ENCODE measurements at regions not wholly inside any gene's neighbourhood (a gene's known extent, or its start where the extent isn't known, plus 50 kb on each side); places are given as distances from the start of the nearest gene placed in this dataset.
A peak's percentile ranks its signal among the peaks of the same experiment; 100 is the strongest.

DNA sequence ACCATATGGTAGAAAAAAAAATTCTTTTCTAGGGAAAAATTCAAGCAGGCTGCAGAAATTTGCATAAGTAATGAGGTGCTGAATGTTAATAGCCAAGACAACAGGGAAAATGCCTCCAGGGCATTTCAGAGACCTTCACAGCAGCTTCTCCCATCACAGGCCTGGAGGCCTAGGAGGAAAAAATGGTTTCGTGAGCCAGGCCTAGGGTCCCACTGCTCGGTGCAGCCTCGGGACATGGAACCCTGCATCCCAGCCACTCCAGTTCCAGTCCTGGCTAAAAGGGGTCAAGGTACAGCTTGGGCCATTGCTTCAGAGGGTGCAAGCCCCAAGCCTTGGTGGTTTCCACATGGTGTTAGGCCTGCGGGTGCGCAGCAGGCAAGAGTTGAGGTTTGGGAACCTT lies 436.0 kb upstream of the SMC2 start:
- no peak for DNase-seq

DNA sequence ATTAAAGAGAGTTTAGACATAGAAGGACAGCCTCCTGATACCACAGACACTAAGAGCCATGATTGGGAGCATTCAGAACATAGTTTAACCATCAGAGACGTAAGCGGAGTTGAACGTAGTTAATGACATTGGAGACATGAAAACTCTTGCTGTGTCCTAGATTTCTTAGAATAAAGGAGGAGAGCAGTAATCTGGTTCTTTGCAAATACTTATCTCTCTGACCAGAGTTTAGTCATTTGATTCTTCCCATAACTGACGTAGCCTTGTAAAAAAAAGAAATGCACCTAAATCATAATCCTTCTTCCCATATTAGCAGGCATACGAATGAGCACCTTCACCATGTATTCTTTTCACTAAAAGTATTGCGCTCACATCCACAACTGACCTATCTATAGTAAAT lies 433.3 kb upstream of the SMC2 start:
- no peak for DNase-seq

DNA sequence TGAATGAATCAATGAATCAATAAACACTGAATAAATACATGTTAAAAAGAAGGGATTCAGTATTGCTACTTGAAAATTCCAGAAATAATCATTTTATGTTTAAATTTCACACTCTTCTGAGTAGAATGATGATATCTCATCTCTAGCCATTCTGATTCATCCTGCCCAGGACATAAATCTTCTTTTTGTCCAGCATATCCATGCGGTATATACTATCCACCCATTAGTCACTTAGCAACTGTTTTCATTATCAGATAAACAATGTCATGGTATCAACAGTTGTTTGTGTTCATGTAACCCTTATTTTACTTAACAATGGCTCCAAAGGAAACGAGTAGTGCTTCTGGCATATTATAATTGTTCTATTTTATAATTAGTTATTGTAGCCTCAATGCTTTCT lies 432.4 kb upstream of the SMC2 start:
- no peak for DNase-seq

DNA sequence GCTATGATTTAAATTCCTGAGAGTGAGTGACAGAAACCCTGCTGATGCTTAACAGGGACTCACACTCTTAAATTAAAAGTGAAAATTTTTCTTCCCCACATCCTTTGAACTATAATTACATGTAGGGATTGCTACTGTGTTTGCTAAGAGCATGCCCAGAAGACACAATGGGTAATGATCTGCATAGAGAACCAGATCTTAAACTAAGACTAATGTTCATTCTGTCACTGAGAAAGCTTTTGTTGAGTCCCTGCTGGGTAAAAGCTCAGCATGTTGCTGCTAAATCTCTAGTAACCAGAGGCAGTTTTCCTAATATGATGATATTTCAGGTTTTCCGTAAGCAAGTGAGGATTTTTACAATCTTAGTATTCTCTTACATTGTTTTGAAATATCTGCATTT lies 424.8 kb upstream of the SMC2 start:
- no peak for DNase-seq

DNA sequence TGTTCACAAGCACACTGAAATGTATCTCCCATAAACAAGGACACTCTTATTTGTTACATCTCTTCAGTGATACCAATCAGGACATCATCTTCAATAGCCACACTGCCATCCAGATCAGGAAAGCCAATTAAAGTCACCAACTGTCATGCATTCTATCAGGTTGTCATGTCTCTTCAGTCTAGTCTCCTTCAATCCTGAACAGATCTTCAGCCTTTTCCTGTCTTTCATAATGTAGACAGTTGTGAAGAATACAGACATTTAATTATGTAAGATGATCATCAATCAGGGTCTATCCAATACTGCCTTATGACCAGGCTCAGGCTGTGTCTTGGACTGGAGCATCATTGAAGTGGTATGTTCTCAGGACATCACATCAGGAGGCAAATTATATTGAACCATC lies 419.8 kb upstream of the SMC2 start:
- DNase-seq = no peak

DNA sequence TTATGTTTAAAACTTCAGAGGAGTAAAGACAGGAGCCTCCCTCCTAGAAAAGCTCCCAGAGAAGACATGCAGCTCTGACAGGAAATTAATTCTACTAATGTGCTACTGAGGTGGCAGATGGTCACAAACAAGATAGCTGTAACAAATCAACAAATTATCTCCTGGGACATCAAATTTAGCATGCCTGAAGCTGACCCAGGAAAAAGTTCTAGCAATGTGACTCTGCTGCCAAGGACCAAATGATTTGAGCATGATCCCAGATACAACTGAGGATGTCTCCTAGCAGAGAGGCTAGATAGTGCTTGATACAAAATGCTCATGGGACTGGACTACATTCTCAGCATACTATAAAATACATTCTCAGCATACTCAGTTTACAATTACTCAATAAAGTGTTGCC lies 413.5 kb upstream of the SMC2 start:
- no peak for DNase-seq

DNA sequence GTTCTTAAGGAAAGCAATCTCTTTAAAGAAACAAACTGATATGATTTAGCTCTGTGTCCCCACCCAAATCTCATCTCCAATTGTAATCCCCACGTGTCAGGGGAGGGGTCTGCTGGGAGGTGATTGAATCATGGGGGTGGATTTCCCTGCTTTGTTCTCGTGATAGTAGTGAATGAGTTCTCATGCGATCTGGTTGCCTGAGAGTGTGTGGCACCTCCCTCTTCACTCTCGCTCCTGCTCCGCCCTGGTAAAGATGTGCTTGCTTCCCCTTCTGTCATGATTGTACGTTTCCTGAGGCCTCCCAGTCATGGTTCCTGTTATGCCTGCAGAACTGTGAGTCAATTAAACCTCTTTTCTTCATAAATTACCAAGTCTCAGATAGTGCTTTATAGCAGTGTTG lies 412.7 kb upstream of the SMC2 start:
- DNase-seq = no peak

DNA sequence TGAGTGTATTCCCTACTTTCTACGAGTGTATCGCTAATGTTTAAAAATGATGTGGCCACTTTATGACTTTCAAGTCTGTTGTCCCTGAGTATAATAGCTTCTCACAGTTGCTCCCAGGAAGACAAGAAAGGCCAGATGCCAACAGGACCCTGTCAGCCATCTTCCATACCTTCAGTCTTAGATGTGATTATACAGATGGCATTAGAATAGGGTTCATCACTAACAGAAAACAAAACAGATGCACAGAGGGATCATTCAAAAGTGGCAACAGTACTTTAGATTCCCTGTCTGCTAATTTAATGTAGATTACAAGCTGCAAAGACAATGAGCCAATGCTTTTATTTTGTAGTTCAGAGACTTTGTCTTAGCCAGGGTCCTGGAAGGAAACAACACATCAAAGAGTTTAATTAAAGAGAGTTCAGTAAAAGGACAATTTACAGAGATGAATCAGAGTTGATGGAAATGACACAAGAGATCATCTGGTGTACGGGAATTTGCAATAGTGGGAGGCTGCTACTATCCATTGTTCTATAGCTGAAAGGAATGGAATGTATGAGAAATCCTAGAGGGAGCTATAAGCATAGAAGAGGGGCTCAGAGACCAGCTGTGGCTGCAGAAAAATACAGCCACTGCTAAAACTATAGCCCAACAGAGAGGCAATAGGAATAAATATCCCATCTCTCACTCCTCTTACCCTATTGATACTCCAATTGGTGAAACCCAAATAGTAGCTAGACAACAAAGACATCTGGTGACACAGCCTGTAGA lies 393.7 kb upstream of the SMC2 start:
- DNase-seq = no peak

DNA sequence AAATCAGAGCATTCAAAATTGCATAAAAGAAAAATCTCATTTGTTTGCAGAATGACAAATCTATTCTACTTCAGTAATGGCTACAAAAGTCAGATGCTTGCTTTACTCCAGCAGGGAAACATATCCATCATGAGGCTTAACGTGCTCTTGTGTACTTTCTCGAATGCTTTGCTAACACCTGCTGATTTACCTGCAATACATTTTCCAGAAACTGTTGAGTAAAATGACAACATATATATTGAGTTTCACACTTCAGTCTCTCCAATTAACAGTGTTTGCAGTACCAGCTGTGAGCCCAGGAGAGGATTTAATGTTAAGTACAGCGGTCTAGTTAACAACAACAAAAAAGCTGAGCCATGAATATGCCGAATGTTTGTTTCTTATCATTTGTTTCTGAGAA lies 391.5 kb upstream of the SMC2 start:
- no peak for DNase-seq

DNA sequence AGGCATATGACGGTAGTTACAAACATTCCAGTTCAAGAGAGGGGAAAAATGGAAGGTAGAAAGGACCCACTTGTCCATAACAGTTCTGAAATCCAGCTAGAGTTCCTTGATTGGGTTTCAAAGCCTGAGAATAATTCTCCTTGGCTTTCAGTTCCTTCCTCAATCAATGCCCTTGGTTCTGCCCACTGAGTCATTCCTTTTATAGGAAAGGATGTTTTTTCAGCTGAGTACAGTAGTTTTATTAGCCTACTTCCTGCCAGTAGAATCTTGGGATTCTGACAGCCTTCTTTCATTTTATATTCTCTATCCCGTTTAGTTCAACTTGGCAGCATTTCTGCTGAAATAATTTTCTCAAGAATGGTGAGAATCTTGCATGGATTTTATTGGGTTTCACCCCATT lies 386.9 kb upstream of the SMC2 start:
- DNase-seq = no peak

DNA sequence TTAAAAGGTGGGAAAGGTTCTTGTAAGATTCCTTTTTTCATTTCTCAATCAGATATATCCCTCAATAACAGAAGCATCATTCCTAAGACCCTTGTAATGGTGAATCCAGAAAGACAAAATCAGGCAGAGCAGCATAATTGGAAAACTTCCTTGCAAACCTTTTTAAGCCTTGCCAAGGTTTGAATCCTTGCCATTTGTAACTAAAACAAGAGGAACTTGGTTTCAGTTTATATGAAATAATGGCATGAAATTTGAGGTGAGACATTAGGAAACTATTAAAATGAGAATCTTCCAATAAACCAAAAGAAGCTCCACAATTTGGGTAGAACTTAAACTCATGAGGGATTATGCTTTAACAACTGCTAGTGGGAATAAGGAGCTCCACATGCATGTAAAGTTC lies 384.7 kb upstream of the SMC2 start:
- no peak for DNase-seq

DNA sequence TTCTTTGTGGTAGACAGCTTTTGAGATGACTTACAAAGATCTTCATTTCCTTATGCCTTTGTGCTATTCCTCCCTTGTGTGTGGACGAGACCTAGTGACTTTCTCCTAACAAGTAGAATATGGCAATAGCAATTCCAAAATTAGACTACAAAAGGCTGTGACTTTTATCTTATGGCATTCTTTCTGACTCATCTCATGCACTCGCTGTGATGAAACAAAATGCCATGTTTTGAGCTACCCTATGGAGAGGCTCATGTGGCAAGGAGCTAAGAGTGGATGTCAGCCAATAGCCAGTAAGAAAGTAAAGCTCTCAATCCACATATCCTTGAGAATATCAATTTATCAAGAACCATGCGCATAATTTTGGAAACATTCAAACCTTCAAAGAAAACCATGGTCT lies 380.5 kb upstream of the SMC2 start:
- DNase-seq = no peak

DNA sequence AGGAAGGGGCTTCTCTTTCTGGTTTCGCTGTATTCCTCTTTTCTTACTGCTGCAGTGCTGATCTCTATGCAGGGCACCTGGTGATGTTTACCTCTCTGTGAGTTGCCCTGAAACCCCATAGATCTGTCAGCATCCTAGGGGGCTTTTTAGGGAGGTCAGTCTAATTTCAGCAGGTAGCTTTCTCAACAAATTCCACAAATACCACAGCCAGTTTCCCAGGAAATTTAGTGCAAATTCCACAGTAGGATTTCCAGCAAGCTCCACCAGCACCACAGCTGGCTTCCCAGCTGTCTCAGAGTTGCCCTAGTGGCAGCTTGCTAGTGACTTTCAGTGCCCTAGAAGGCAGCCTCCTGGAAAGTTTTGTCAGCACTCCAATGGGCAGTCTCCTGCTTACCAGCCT lies 379.1 kb upstream of the SMC2 start:
- no peak for DNase-seq

DNA sequence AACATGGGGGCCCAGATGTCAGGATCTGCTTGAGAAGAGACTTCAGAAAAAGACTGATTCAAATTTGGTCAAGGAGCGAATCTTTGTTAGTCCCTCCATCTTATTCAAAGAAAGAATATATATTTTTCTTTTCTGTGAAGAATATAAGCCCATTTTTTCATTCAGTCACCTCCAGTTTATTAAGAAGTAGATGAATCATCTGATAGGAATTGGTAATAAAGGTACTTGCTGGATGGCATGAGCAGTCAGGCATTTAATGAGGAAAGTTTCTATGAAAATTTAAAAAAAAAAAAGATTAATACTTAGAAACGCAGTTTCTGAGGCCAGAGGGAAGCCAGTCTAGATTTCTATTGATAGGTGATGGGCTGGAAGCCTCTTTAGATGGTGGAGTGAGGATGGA lies 373.1 kb upstream of the SMC2 start:
- DNase-seq = no peak

DNA sequence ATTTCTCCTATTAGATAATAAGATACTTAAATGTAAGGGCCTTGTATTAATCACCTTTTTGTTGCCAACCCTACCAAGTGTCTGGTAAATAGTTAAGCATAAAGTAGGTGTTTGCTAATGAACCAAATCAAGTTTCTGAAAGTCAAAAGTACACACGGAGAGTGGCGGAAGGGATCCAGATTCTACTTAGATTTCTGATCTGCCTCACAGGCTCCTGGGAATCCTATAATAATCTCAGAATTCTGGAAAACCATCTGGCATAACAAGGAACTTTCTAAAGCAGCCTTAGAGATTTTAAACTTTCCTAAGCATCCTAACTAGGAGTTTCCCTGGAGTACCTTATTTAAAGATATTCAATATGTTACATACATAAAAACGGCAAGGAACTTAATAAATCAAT lies 363.2 kb upstream of the SMC2 start:
- no peak for DNase-seq

DNA sequence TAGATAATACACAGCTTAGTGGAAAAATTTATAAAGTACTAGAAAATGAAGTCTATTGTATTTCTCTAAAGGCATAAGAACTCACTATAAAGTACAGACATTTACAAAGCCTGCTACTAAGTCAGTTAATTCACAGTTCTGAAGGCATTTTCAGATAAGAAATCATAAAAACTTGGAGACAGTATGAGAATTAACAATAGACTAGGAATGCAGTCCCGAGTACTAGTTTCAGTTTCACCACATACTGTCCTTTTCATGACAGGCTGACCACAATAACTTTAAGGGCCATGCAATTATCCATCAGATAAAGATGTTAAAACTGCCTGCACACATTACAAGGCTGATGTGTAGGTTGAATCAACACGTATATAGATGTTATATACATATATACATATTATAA lies 362.6 kb upstream of the SMC2 start:
- DNase-seq = no peak

DNA sequence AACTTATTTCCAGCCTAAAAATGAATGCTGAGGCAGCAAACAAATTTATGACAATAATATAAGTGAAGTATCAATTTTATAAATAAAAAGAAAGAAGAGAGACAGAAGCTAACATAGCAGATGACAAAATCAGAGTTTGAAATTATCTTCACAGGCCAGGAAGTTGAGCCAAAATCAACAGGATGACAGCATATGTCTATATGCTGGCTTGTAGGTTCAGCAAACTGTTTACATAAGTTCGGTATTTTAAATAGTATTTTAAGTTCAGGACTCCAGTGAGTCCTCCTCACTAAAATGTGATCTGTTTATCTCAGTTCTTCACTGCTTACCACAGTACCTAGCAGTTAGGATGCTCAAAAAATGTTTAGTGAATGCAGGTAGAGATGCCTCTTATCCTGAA lies 359.6 kb upstream of the SMC2 start:
- no peak for DNase-seq

DNA sequence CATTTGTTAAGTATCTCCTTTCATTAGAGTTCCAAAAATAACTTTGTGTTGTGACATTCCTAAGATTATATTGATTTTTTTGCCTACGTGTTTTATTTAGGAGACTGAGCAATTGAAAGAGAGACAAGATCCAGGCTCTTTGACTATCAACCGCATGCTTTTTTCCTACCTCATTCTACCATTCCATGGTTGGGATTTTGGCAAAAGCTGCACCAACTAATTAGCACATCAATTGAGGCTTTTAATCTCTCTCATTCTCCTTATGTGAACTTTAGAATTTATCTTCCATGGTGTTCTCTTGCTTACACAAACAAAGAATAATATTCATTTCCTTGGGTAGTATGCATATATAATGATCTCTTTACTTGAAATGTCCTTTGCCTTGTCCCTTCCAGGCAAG lies 338.7 kb upstream of the SMC2 start:
- no peak for DNase-seq

DNA sequence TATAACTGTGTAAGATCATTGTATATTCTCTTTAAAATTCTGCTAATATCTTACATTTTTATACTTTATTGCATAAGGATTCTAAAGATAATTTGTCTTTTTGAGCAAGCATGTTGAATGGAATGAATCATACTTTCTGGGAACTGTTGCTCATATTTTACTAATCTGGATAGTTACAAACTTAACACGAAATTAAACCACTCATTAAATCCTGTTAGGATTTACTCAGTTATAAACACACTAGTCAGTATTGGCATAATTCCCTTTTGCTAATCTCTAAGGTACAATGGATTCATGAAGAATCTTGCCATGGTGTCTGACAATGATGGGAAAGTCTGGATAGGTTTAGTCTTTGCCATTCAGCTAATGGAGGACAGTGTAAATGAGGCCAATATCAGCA lies 338.1 kb upstream of the SMC2 start:
- no peak for DNase-seq

DNA sequence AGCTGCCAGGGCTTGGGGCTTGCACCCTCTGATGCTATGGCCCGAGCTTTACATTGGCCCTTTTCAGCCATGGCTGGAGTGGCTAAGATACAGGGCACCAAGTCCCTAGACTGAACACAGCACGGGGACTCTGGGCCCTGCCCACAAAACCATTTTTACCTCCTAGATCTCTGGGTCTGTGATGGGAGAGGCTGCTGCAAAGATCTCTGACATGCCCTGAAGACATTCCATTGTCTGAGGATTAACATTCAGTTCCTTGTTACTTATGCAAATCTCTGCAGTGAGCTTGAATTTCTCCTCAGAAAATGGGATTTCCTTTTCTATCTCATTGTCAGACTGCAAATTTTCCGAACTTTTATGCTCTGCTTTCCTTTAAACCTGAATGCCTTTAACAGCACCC lies 337.0 kb upstream of the SMC2 start:
- DNase-seq = no peak

DNA sequence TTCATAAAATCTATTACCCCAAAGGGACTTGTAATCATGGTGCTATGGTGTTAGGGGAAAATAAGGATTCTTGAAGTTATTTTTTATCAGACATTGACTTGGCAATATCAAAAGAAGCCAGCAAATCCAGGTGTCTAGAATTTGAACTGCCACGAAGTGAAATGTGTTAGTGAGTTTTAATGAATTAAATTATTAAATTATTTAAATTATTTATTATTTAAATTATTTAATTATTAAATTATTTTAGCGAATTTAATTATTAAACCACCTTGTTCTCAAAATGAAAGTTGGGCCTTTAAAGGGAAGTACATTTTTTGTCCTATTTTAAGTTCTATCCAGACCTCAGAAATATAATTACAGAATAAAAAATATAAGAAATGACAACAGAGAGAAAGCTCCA lies 332.6 kb upstream of the SMC2 start:
- DNase-seq = no peak

DNA sequence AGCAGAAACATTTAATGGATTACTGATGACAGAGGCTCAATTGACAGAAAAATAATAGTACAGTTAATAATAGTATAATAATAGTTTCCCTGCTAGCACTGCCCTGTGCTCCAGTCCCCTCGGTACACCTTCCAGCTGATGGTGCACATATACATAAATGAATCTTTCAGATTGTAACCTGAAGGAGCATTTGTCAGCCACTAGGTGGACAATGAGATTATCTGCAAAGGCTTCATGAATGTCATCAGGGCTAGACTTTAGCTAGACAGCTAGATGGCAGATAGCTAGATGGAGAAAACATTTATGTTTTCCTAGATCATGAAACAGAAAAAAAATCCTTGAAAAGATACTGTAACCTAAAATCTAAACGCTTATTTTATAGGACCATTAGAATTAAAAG lies 304.4 kb upstream of the SMC2 start:
- DNase-seq = peak; percentile 17

DNA sequence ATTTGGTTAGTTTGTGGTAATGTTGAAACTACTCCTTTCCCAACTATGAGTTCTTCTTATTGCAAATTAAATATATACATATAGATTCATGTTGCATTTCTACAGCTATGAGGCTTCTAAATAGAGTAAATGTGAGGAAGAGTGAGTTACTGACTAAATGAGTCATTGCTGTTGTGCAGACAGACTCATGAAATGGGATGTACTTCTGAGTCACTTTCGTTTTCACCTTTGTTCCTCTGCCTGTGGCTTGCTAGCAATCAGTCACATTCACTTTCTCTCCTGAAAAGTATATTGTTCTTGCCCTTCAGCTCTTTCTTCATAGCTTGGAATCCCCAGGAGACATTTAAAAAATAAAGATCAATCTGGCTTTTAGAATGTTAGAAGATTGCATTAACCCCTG lies 295.5 kb upstream of the SMC2 start:
- peak; percentile 73 for DNase-seq

DNA sequence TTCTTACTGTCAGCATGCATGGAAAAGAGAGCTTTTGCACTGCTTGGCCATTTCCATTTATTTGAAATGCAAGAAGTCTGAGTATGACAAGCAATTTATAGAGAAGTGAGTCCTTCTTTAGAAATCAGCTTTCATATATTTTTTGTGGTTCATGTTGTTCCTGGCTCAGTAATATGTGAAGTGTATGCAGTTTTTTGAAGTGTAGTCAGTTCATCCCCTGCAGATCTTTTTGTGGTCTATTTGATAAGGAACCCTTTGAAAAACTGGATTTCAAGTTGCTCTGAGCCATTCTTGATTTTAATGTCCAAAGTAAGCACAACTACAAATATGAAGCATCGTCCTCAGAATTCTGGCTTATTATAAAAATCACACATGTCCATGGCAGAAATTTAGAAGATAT lies 294.1 kb upstream of the SMC2 start:
- DNase-seq = peak; percentile 19

DNA sequence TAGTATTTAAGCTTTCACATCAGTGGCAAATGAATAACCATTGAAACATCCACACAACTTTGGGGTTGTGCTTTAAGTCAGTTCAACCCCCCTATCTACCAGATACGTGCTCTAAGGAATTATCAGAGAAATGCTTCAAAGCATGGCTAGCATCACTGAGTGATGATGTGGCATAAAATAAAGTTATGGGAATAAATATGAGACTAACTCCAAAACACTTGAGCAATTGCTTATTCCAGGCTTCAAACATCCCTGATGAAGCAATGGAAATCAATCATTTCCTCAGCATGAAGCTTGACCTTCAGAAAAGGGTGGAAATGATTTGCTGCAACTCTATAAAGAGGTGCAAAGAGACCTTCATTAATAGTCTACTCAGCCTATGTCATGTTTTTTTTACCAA lies 292.0 kb upstream of the SMC2 start:
- DNase-seq = no peak

DNA sequence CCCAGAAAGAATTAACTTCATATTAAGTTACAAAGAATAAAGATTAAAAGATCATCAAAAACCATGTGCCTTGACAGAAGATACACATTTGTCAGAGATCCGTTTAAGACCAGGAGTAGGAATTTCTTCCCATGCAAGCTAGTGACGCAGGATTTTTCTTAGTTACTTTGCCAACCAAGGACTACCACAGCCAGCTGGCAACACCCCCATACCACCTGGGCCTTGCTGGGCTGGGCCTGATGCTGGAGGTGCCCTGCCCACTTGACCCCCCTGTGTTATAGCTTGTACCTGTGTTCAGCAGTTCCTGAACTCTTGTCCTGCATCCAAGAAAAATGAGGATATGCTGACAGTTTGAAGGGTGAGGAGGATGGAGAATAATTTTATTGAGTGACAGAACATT lies 290.9 kb upstream of the SMC2 start:
- DNase-seq = no peak
